Neural crest cell (in vitro differentiated cells): ENCODE measurements at regions not wholly inside any gene's neighbourhood (a gene's known extent, or its start where the extent isn't known, plus 50 kb on each side); places are given as distances from the start of the nearest gene placed in this dataset.
"Not testable (repeated sequence)": the region's sequence is repeated elsewhere in the genome, so short reads cannot be mapped to it uniquely, and the experiment has no call there.

Experiments used
- DNase-seq: peaks from one replicate; pipeline ENCODE4 v3.0.0; 2021; ENCODE audit warnings: low read depth, mixed read lengths, low spot score
- H3K27ac Mint-ChIP-seq: one replicate; pipeline ENCODE4 v1.8.0; 2021; ENCODE audit warnings: mild to moderate bottlenecking, mixed read lengths; ENCODE audit not compliant: unreplicated experiment
- H3K27me3 Mint-ChIP-seq: 2 replicates; pipeline ENCODE4 v1.8.0; 2021; ENCODE audit warnings: low read depth, mild to moderate bottlenecking, mixed read lengths
- H3K36me3 Mint-ChIP-seq: 2 replicates; pipeline ENCODE4 v1.8.0; 2021; ENCODE audit warnings: low read depth, mild to moderate bottlenecking, mixed read lengths
- H3K4me1 Mint-ChIP-seq: 2 replicates; pipeline ENCODE4 v1.8.0; 2021; ENCODE audit warnings: mixed read lengths
- H3K4me3 Mint-ChIP-seq: one replicate; pipeline ENCODE4 v1.8.0; 2021; ENCODE audit warnings: mild to moderate bottlenecking, mixed read lengths
- H3K9me3 Mint-ChIP-seq: 2 replicates; pipeline ENCODE4 v1.8.0; 2021; ENCODE audit warnings: mixed read lengths

DNA sequence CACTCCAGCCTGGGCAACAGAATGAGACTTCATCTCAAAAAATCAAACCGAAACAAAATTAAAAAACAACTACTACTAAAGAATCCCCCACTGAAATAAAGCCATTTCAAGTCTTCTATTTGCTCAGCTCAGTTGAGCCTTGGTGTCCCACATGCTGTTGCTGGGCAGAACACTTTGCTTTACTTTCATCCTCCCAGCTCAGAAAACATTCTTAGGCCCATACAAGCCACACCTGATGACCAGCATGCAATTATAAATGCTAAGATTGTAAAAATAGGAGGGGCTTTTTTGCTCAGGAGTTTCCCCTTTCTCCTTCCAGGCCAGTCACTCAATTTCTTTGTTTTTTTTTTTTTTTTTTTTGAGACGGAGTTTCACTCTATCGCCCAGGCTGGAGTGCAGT lies 94.6 kb upstream of the PRSS12 start:
- DNase-seq, H3K9me3 Mint-ChIP-seq, H3K4me1 Mint-ChIP-seq, H3K36me3 Mint-ChIP-seq, H3K4me3 Mint-ChIP-seq, H3K27me3 Mint-ChIP-seq, H3K27ac Mint-ChIP-seq: not testable (repeated sequence)

DNA sequence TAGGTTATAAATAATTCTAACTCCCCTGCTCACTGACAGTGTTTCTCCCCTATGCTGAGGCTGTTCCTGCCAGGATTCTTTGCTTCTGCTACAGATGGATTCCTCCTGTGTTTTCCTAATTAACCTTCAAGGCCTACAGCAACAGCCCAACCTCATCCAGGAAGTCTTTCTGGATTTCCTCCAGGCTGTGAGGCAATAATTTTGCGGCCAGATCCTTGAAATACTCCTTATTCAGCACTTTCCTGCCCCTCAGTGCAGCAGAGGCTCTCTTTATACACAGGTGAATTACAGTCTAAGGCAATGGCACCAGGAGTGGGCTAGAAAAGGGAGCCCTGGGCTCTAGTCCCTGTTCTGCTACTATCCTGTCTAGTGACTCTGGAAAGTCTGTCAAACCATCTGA lies 102.1 kb upstream of the PRSS12 start:
- H3K4me3 Mint-ChIP-seq, DNase-seq, H3K27me3 Mint-ChIP-seq, H3K9me3 Mint-ChIP-seq, H3K4me1 Mint-ChIP-seq, H3K36me3 Mint-ChIP-seq: not testable (repeated sequence)
- H3K27ac Mint-ChIP-seq = peak overlapping the region; percentile 60

DNA sequence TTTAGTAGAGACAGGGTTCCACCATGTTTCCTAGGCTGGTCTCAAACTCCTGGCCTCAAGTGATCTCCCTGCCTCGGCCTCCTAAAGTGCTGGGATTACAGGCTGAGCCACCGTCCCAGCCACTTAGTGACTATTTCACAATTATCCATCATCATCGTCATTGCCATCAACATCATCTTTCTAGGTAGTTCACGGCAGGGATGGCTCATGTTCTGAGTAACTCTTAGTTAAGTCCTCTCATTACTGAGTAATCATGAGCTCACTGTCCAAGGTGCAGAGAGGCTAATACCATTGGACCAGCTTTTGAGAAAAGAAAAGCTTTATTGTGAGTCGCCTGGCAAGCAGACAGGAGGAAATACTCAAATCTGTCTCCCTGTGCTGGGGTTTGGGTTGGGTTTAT lies 108.6 kb upstream of the PRSS12 start:
- DNase-seq, H3K4me1 Mint-ChIP-seq, H3K36me3 Mint-ChIP-seq, H3K27ac Mint-ChIP-seq, H3K27me3 Mint-ChIP-seq, H3K9me3 Mint-ChIP-seq, H3K4me3 Mint-ChIP-seq: not testable (repeated sequence)

DNA sequence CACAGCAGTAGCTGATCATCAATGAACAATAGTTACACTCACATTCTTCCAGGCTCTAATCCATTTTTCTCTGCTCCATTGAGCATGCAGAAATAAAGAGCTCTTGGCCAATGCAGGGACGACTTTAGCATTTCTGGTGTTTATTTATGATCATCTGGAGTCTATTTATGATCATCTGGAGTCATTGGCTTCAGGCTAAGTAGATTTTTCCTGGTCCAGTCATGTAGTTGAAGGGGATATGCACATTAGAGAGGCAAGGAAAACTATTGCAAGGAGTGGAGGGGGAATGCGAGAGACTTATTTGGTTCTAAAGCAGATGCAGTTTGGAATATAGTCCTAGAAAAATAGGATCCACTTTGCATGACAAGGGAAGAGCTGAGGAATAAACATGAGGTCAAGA lies 113.0 kb upstream of the PRSS12 start:
- H3K4me1 Mint-ChIP-seq, H3K27ac Mint-ChIP-seq, H3K4me3 Mint-ChIP-seq, H3K36me3 Mint-ChIP-seq, H3K27me3 Mint-ChIP-seq, H3K9me3 Mint-ChIP-seq, DNase-seq: not testable (repeated sequence)

DNA sequence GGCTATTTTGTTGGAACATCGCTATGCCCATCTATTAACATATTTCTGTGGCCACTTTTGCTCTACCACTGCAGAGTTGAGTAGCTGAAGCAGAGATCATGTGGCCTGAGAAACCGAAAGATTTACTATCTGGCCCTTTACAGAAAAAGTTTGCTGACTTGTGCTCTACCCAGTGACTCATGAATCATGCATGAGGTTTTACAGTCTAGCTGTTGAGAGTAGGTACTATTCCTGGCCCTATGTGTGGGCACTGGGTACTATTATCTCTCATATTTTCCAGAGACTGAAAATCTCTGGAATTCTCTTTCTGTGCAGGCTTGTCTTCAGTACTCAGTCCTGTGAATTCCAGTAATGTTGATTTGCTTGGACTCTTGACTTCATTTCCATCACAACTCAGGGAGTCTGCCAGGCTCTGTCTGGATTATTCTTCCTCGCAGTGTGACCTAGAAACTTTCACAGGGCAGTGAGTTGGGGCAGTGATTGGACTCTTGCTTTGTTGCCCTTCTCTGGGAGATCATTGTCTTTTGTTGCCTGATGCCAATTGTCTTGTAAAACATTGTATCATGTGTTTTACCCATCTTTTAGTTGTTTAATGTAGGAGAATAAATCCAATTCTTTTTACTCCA lies 121.3 kb upstream of the PRSS12 start:
- H3K27ac Mint-ChIP-seq, H3K9me3 Mint-ChIP-seq, H3K36me3 Mint-ChIP-seq, DNase-seq, H3K4me1 Mint-ChIP-seq, H3K4me3 Mint-ChIP-seq, H3K27me3 Mint-ChIP-seq: not testable (repeated sequence)

DNA sequence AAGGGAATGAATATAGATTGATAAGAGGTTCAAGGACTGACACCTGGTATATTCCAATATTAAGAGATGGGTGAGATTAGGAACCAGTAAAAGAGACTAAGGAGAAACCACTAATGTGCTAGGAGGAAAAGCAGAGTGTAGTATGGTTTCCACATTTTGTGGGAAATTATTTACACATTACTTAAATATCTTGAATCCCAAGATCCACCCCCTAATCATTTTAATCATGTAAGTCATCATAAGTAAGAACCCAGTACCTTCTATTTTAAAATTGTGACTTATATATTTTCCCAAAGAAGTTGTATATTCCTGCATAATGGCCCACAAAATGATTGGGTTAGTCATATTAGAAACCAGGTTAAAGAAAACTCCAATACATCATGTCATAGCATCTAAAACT lies 122.0 kb upstream of the PRSS12 start:
- H3K36me3 Mint-ChIP-seq, H3K9me3 Mint-ChIP-seq, H3K27ac Mint-ChIP-seq, H3K4me3 Mint-ChIP-seq, H3K4me1 Mint-ChIP-seq, H3K27me3 Mint-ChIP-seq, DNase-seq: not testable (repeated sequence)

DNA sequence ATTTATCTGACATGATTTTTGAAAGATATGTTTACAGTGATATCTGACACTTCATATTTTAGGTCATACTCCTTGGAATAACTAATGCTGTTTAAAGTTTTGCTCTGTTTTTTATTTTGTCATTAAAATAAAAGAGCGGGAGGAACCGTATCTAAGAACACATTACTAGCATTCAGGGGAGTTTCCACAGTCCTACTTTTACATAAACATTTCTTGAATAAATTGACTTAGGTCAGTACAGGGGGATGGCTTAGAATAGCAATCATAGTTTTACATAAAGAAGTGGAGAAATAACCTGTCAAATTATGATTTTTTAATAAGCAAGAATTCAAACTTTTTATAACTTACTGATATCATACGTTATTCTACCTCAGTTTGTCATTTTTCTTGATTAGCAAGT lies 123.1 kb upstream of the PRSS12 start:
- H3K4me1 Mint-ChIP-seq, H3K27ac Mint-ChIP-seq, H3K4me3 Mint-ChIP-seq, H3K36me3 Mint-ChIP-seq, H3K9me3 Mint-ChIP-seq, H3K27me3 Mint-ChIP-seq, DNase-seq: not testable (repeated sequence)

DNA sequence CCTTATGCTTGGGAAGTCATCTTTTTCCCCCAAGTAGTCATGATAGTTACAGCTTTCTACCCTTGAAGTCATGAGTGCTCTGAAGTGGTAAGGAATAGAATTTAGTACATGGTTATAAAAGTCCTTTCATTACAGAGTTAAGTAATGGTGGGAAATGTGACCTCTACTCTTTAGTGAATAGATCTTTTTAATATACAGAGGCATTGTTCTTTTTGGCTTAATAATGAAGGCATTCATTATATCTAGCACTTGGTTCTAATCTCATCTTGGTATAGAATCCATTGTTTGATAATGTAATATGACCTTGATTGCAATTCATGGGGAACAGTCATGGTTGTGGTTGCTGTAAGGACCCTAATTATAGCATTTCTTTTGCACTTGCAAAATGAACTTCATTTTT lies 125.0 kb upstream of the PRSS12 start:
- not testable (repeated sequence) for H3K36me3 Mint-ChIP-seq, DNase-seq, H3K4me1 Mint-ChIP-seq, H3K27me3 Mint-ChIP-seq, H3K4me3 Mint-ChIP-seq, H3K9me3 Mint-ChIP-seq, H3K27ac Mint-ChIP-seq

DNA sequence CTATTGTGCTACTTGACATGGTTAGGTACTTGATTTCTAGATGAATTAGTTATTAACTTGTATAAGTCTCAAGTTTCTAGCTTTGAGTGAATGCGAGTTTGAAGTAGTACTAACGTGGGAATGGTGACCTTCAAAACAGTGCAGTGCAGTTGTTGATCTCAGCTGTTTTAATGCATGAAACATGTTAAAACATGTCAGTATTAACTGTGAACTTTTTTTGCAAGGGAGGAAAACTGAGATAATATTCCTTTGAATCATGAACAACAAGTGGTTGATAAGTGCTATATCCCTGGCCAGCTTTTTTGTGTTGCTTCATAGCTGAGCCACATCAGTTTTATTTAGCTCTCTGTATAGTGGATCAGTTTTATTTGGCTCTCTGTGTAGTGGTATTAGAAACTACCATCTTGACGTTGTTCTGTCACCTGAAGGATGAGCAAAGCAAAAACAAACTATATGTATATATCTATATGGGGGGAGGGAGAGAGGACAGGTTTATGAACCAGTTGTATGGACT lies 133.1 kb upstream of the PRSS12 start:
- not testable (repeated sequence) for H3K36me3 Mint-ChIP-seq, H3K27ac Mint-ChIP-seq, H3K4me3 Mint-ChIP-seq, H3K4me1 Mint-ChIP-seq, H3K9me3 Mint-ChIP-seq, H3K27me3 Mint-ChIP-seq, DNase-seq

DNA sequence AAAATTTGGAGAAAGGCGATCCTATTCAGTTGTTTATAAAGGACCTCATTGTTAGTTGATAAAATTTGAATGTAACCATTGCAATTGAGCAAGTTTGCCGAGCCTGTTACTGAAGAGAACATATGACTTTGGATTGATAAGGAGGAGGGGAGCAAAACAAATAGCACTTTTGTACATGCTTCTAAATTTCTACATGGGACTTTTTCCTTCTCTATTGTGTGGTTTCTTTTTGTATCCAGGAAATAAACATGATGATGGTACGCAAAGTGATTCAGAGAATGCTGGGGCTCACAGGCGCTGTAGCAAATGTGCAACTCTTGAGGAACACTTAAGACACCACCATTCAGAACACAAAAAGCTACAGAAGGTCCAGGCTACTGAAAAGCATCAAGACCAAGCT lies 140.2 kb upstream of the PRSS12 start:
- not testable (repeated sequence) for H3K27ac Mint-ChIP-seq, H3K36me3 Mint-ChIP-seq, H3K9me3 Mint-ChIP-seq, DNase-seq, H3K4me1 Mint-ChIP-seq, H3K27me3 Mint-ChIP-seq, H3K4me3 Mint-ChIP-seq

DNA sequence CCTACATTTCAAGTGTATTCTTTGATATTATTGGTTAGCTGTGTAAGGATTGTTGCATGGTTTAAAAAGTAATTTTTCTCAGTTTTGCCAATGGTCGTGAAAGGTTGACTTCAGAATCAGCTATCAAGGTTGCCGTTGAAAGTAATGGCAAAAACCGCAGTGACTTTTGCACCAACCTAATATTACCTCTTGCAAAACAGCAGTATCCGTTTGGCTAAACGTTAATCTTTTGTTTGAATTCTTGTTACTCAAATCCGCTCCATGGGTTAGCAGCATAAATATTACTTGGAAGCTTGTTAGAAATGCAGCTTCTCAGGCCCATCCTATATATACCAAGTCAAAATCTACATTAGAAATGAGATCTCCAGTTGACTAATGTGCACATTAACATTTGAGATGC lies 141.6 kb upstream of the PRSS12 start:
- H3K27me3 Mint-ChIP-seq, H3K4me3 Mint-ChIP-seq, H3K36me3 Mint-ChIP-seq, DNase-seq, H3K27ac Mint-ChIP-seq, H3K4me1 Mint-ChIP-seq, H3K9me3 Mint-ChIP-seq: not testable (repeated sequence)

DNA sequence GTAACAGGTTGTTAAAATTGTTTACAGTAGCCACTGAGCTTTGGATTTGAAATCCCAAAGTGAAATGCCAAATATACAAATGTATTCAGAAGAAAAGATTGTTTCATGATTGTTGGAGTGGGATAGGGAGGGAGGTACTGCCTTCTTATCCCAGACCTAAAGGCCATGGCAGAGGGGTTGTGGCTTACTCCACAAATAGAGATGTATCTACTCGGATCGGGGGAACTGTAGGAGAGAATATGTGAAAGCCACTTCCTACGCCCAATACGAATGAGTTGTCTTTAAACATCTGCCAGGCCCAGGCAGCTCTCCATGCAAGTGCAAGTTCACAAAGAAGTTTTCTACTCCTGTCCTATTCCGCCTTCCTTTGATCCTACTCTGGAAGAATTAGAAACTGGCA lies 150.2 kb upstream of the PRSS12 start:
- not testable (repeated sequence) for H3K27ac Mint-ChIP-seq, DNase-seq, H3K4me3 Mint-ChIP-seq, H3K36me3 Mint-ChIP-seq, H3K4me1 Mint-ChIP-seq, H3K9me3 Mint-ChIP-seq, H3K27me3 Mint-ChIP-seq

DNA sequence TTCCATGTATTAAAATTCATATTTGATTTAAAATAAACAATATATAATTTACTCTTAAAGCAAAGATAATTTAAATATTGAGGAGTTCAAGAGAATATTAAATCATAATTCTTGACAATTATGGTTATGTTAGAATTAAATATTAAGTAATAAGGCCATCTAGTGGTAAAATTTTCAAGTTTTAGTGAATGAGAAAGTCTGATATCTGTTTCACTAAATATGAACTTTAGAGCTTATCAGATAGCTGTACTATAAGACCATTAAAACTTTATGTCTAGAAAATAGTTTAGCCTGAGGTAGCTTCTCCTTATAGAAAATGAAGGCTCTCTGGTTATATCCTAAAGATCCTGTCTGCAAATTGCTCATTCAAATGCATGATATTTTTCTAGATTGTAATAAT lies 152.1 kb upstream of the PRSS12 start:
- not testable (repeated sequence) for H3K36me3 Mint-ChIP-seq, DNase-seq, H3K4me1 Mint-ChIP-seq, H3K4me3 Mint-ChIP-seq, H3K27me3 Mint-ChIP-seq, H3K27ac Mint-ChIP-seq, H3K9me3 Mint-ChIP-seq

DNA sequence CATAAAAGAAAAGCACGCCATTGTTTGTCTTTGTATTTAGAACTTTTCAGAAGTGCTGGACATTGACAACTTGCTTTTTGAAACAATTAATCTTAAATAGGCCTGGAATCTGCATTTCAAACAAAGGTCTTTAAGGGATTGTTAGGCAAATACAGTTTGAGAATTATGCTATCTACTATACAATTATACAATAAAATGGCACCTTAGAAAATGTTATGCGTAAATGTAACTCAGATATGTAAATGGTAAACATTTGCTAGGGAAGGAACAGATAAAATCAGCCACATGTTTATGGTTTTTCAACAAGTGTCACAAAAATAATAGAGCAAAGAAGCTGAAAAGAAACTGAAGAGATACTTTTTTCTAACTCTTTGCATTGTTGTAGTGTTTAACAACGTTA lies 152.7 kb upstream of the PRSS12 start:
- H3K4me1 Mint-ChIP-seq, DNase-seq, H3K36me3 Mint-ChIP-seq: not testable (repeated sequence)

DNA sequence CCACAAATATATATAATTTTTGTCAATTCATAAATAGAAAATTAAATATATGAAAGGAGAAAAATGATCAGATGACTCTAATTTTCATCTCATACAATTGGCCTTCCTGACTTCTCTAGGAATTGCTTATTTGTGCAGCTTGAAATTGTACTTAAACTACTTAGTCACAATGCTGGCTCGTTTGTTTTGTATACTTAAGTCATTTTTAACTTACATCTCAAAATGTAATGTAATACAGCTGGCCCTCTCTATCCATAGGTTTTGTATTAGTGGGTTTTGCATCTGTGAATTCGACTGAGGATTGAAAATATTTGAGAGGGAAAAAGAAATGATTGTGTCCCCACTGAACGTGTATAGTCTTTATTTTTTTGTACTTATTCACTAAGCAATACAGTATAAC lies 160.1 kb upstream of the PRSS12 start:
- not testable (repeated sequence) for DNase-seq, H3K4me1 Mint-ChIP-seq, H3K4me3 Mint-ChIP-seq, H3K9me3 Mint-ChIP-seq, H3K27ac Mint-ChIP-seq, H3K27me3 Mint-ChIP-seq, H3K36me3 Mint-ChIP-seq

More for the DNA sequence above, 152.7 kb upstream of the PRSS12 start:
- not testable (repeated sequence) for H3K27ac Mint-ChIP-seq, H3K27me3 Mint-ChIP-seq, H3K9me3 Mint-ChIP-seq, H3K4me3 Mint-ChIP-seq
